Neural progenitor cell (in vitro differentiated cells): ENCODE measurements at regions not wholly inside any gene's neighbourhood (a gene's known extent, or its start where the extent isn't known, plus 50 kb on each side); places are given as distances from the start of the nearest gene placed in this dataset.
"Not testable (repeated sequence)": the region's sequence is repeated elsewhere in the genome, so short reads cannot be mapped to it uniquely, and the experiment has no call there.

Experiments used
- DNase-seq: peaks from one replicate; pipeline ENCODE4 v3.0.0-alpha.2; 2016; ENCODE audit warnings: low spot score
- H2AFZ ChIP-seq: fragments of 200-600 bp; sonication (generic); replicated peaks from 2 replicates; pipeline ENCODE4 v1.6.1; 2016; ENCODE audit warnings: antibody characterized with exemption
- H3F3A ChIP-seq: fragments of 200-600 bp; sonication (generic); 2 replicates; pipeline ENCODE4 v1.6.1; 2016; ENCODE audit warnings: antibody characterized with exemption, low read depth
- H3K27ac ChIP-seq: fragments of 200-600 bp; sonication (generic); 2 replicates; pipeline ENCODE4 v1.5.1; 2016; ENCODE audit warnings: mild to moderate bottlenecking
- H3K27me3 ChIP-seq: fragments of 200-600 bp; sonication (generic); 2 replicates; pipeline ENCODE4 v1.6.1; 2016; ENCODE audit warnings: mild to moderate bottlenecking, moderate library complexity
- H3K36me3 ChIP-seq: fragments of 200-600 bp; sonication (generic); 2 replicates; pipeline ENCODE4 v1.5.1; 2016
- H3K4me1 ChIP-seq: fragments of 200-600 bp; sonication (generic); 2 replicates; pipeline ENCODE4 v1.6.1; 2016; ENCODE audit warnings: mixed run types
- H3K4me2 ChIP-seq: fragments of 200-600 bp; sonication (generic); 2 replicates; pipeline ENCODE4 v1.6.1; 2016
- H3K4me3 ChIP-seq: fragments of 200-600 bp; sonication (generic); 2 replicates; pipeline ENCODE4 v1.5.1; 2016
- H3K79me2 ChIP-seq: fragments of 200-600 bp; sonication (generic); 2 replicates; pipeline ENCODE4 v1.6.1; 2016; ENCODE audit warnings: low read depth
- H3K9ac ChIP-seq: fragments of 200-600 bp; sonication (generic); 2 replicates; pipeline ENCODE4 v1.6.1; 2016
- H3K9me3 ChIP-seq: fragments of 200-600 bp; sonication (generic); 2 replicates; pipeline ENCODE4 v1.5.1; 2016; ENCODE audit warnings: low read depth
- H4K20me1 ChIP-seq: fragments of 200-600 bp; sonication (generic); 2 replicates; pipeline ENCODE4 v1.6.1; 2016; ENCODE audit warnings: low read depth
- H3K27ac Mint-ChIP-seq: 3 replicates; pipeline ENCODE4 v1.8.0; 2021; ENCODE audit warnings: mixed read lengths
- H3K27me3 Mint-ChIP-seq: 2 replicates; pipeline ENCODE4 v1.8.0; 2022; ENCODE audit warnings: low read depth, mild to moderate bottlenecking, inconsistent platforms, moderate library complexity, mixed read lengths; ENCODE audit not compliant: insufficient read depth
- H3K36me3 Mint-ChIP-seq: 3 replicates; pipeline ENCODE4 v1.8.0; 2021; ENCODE audit warnings: mixed read lengths
- H3K4me1 Mint-ChIP-seq: 3 replicates; pipeline ENCODE4 v1.8.0; 2021; ENCODE audit warnings: mixed read lengths
- H3K4me3 Mint-ChIP-seq: 3 replicates; pipeline ENCODE4 v1.8.0; 2021; ENCODE audit warnings: mild to moderate bottlenecking, moderate library complexity, mixed read lengths
- H3K9me3 Mint-ChIP-seq: 3 replicates; pipeline ENCODE4 v1.8.0; 2020; ENCODE audit warnings: mixed read lengths
- EZH2 ChIP-seq: fragments of 200-600 bp; sonication (generic); IDR thresholded peaks from 2 replicates; pipeline ENCODE4 v1.6.1; 2017; ENCODE audit warnings: antibody characterized with exemption, mild to moderate bottlenecking, moderate library complexity
- EZH2phosphoT487 ChIP-seq: fragments of 200-600 bp; sonication (generic); IDR thresholded peaks from 2 replicates; pipeline ENCODE4 v1.6.1; 2017; ENCODE audit warnings: antibody characterized with exemption
- TF ChIP-seq, protein P1 (sequence below): fragments of 200-600 bp; sonication (generic); IDR thresholded peaks from 2 replicates; pipeline ENCODE4 v1.5.1; 2017; ENCODE audit warnings: antibody characterized with exemption, mild to moderate bottlenecking

- not testable (repeated sequence) for H3K4me1 Mint-ChIP-seq, H3F3A ChIP-seq, H3K4me3 ChIP-seq, H3K36me3 ChIP-seq, H3K4me3 Mint-ChIP-seq, H4K20me1 ChIP-seq, H3K27ac Mint-ChIP-seq, H2AFZ ChIP-seq, H3K4me1 ChIP-seq, H3K36me3 Mint-ChIP-seq, H3K9ac ChIP-seq, DNase-seq, H3K4me2 ChIP-seq, H3K79me2 ChIP-seq, H3K9me3 Mint-ChIP-seq, H3K27ac ChIP-seq, H3K27me3 Mint-ChIP-seq, H3K27me3 ChIP-seq, H3K9me3 ChIP-seq
Measured at GRCh38 chr10:26634111-26634510, 63.4 kb upstream of the PDSS1 start.

DNA sequence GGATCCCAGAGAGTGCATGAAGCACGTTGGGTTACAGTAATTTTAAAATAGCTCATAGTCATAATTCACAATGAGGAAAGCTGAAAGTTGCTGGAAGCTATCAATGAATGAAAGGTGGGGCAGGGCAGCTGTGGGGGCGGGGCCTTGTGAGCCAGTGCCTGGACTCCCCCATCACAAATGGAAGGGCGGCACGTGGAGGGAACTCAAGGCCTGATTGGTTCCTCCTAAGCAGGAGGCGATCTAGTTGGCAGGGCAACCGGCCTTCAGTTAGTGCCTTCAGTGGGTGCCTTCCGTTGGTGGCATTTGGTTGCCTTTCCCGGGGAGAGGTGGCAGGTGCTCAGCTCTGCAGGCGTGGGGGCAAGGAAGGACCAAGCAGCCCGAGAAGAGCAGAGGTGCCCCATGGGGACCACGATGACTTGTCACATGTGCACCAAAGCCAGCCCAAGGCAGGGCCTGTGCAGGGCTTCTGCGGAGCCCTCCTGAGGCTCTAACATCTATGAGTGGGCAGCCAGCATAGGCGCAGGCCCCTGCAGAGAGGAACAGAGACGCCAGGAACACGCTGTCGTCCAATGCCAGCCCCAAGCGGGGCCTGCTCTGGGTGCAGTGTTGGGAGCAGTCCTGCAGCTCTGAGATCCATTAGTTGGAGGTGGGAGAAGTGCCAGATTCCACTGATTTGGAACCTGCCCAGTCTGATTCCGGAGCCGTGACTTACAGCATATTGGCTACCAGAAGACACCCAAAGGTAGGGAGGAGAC lies 59.8 kb upstream of the PDSS1 start:
- H3K27ac Mint-ChIP-seq, result no peak overlapping the region
- Histone ChIP-seq H3K4me1 (peaks cover 10% of the 10 kb centered on the region), H3K4me3 (no peak overlapping the region), H3K9ac (no peak overlapping the region), H4K20me1 (no peaks in the 10 kb centered on the region), H3K36me3 (no peaks in the 10 kb centered on the region), H3K4me2 (no peak overlapping the region), H3K27me3 (no peaks in the 10 kb centered on the region), H2AFZ (no peak overlapping the region), H3K79me2 (no peaks in the 10 kb centered on the region), H3K27ac (no peak overlapping the region), H3K9me3 (no peaks in the 10 kb centered on the region), H3F3A (no peaks in the 10 kb centered on the region)
- no peak overlapping the region for H3K4me3 Mint-ChIP-seq
- H3K36me3 Mint-ChIP-seq, result no peaks in the 10 kb centered on the region
- no peak for DNase-seq
- H3K4me1 Mint-ChIP-seq, result peaks cover 5% of the 10 kb centered on the region
- peaks cover 3% of the 10 kb centered on the region for H3K27me3 Mint-ChIP-seq
- H3K9me3 Mint-ChIP-seq, result peaks cover 3% of the 10 kb centered on the region
- no peak for TF ChIP-seq EZH2phosphoT487
- no peak for TF ChIP-seq EZH2
- TF ChIP-seq, protein P1, sequence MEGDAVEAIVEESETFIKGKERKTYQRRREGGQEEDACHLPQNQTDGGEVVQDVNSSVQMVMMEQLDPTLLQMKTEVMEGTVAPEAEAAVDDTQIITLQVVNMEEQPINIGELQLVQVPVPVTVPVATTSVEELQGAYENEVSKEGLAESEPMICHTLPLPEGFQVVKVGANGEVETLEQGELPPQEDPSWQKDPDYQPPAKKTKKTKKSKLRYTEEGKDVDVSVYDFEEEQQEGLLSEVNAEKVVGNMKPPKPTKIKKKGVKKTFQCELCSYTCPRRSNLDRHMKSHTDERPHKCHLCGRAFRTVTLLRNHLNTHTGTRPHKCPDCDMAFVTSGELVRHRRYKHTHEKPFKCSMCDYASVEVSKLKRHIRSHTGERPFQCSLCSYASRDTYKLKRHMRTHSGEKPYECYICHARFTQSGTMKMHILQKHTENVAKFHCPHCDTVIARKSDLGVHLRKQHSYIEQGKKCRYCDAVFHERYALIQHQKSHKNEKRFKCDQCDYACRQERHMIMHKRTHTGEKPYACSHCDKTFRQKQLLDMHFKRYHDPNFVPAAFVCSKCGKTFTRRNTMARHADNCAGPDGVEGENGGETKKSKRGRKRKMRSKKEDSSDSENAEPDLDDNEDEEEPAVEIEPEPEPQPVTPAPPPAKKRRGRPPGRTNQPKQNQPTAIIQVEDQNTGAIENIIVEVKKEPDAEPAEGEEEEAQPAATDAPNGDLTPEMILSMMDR, result no peak

- Histone ChIP-seq H2AFZ (no peak overlapping the region), H3K4me3 (no peak overlapping the region), H3F3A (no peaks in the 10 kb centered on the region), H3K79me2 (no peaks in the 10 kb centered on the region), H3K4me2 (no peak overlapping the region), H3K27ac (no peak overlapping the region), H3K9ac (no peak overlapping the region), H3K9me3 (no peaks in the 10 kb centered on the region), H3K36me3 (no peaks in the 10 kb centered on the region), H3K27me3 (no peaks in the 10 kb centered on the region), H3K4me1 (peaks cover 10% of the 10 kb centered on the region), H4K20me1 (no peaks in the 10 kb centered on the region)
- no peaks in the 10 kb centered on the region for H3K9me3 Mint-ChIP-seq
- no peak overlapping the region for H3K27ac Mint-ChIP-seq
- H3K36me3 Mint-ChIP-seq, result no peaks in the 10 kb centered on the region
- H3K4me3 Mint-ChIP-seq, result no peak overlapping the region
- TF ChIP-seq, protein P1, result no peak
- TF ChIP-seq EZH2phosphoT487 (no peak), EZH2 (no peak)
- peaks cover 5% of the 10 kb centered on the region for H3K4me1 Mint-ChIP-seq
- no peak for DNase-seq
- no peaks in the 10 kb centered on the region for H3K27me3 Mint-ChIP-seq
Measured at GRCh38 chr10:26640391-26640790, 57.1 kb upstream of the PDSS1 start.

GRCh38 chr10:26642896-26643653 lies 54.4 kb upstream of the PDSS1 start:
- Histone ChIP-seq H3K9me3 (no peaks in the 10 kb centered on the region), H2AFZ (no peak overlapping the region), H3K4me2 (no peak overlapping the region), H3K27ac (no peak overlapping the region), H4K20me1 (no peaks in the 10 kb centered on the region), H3K4me3 (no peak overlapping the region), H3F3A (no peaks in the 10 kb centered on the region), H3K9ac (no peak overlapping the region), H3K79me2 (no peaks in the 10 kb centered on the region), H3K4me1 (peaks cover 10% of the 10 kb centered on the region), H3K27me3 (no peaks in the 10 kb centered on the region), H3K36me3 (no peaks in the 10 kb centered on the region)
- H3K4me3 Mint-ChIP-seq, result no peak overlapping the region
- no peaks in the 10 kb centered on the region for H3K36me3 Mint-ChIP-seq
- H3K4me1 Mint-ChIP-seq, result peaks cover 5% of the 10 kb centered on the region
- no peaks in the 10 kb centered on the region for H3K9me3 Mint-ChIP-seq
- DNase-seq, result no peak
- H3K27me3 Mint-ChIP-seq, result no peaks in the 10 kb centered on the region
- TF ChIP-seq EZH2phosphoT487 (no peak), EZH2 (no peak)
- TF ChIP-seq, protein P1, result no peak
- no peak overlapping the region for H3K27ac Mint-ChIP-seq
